ENCODE measurements at regions not wholly inside any gene's neighbourhood (a gene's known extent, or its start where the extent isn't known, plus 50 kb on each side); places are given as distances from the start of the nearest gene placed in this dataset.

DNA sequence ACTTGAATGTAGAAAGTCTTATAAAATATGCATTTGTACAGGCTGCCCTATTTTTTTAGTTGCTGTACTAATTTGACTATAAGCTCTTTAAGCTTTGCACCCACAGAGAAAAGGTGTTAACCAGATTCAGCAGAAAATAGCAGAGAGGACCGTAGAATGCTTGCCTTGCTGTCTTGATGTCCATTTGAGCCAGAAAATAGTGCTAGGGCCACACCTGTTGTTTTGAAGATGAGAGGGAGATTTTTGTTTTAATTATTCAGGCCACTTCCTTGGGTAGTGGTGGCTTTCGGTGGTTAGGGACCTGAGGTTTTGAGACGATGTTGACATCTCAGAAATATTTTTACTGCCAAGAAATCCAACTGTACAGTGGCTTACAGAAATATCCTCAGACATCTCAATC, 196.0 kb downstream of the SPATA31D1 start:
- H3K9me3 ChIP-seq, result no peaks in the 10 kb centered on the region
- H3K4me3 ChIP-seq, result no peak overlapping the region
- no peak for DNase-seq (ENCODE audit: low spot score in 2 of 2)
- no peaks in the 10 kb centered on the region for H3K36me3 ChIP-seq
- H3K27ac ChIP-seq, result no peak overlapping the region
- no peaks in the 10 kb centered on the region for H3K27me3 ChIP-seq
- intact Hi-C loops (cut with DNase I; ENCODE audit: low total_unique reads), result no loop called here
- H3K4me1 ChIP-seq, result no peaks in the 10 kb centered on the region
- TF ChIP-seq POLR2A (IDR thresholded peaks at IDR 0.05) (no peak), POLR2AphosphoS5 (IDR thresholded peaks at IDR 0.05) (no peak)
- TF ChIP-seq, protein P1, sequence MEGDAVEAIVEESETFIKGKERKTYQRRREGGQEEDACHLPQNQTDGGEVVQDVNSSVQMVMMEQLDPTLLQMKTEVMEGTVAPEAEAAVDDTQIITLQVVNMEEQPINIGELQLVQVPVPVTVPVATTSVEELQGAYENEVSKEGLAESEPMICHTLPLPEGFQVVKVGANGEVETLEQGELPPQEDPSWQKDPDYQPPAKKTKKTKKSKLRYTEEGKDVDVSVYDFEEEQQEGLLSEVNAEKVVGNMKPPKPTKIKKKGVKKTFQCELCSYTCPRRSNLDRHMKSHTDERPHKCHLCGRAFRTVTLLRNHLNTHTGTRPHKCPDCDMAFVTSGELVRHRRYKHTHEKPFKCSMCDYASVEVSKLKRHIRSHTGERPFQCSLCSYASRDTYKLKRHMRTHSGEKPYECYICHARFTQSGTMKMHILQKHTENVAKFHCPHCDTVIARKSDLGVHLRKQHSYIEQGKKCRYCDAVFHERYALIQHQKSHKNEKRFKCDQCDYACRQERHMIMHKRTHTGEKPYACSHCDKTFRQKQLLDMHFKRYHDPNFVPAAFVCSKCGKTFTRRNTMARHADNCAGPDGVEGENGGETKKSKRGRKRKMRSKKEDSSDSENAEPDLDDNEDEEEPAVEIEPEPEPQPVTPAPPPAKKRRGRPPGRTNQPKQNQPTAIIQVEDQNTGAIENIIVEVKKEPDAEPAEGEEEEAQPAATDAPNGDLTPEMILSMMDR (IDR thresholded peaks at IDR 0.05), result no peak

DNA sequence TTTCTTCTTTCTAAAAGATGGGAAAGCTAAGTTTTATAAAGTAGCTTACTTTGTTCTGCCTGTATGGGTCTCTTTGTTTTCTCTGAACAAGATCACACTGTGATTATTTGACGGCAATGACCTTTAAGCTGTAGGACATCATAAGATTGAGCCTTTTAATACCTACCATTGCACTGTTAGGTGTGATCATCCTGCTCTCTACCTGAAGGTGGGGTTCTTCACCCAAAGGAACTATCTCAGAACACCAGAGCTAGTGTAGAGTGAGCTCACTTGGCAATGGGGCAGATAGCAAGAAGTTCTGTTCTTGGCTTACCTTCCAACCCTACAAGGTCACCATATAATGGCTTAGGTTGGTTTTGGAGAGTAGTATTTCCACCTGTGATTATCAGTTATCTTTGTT, 200.2 kb downstream of the SPATA31D1 start:
- H3K4me1 ChIP-seq, result no peaks in the 10 kb centered on the region
- no peak for DNase-seq (ENCODE audit: low spot score in 2 of 2)
- no peak overlapping the region for H3K27ac ChIP-seq
- no peaks in the 10 kb centered on the region for H3K36me3 ChIP-seq
- intact Hi-C loops (cut with DNase I; ENCODE audit: low total_unique reads), result no loop called here
- H3K9me3 ChIP-seq, result peaks cover 0 to 2% of the 10 kb centered on the region in 2 donors
- H3K27me3 ChIP-seq, result no peaks in the 10 kb centered on the region
- no peak for TF ChIP-seq POLR2A (IDR thresholded peaks at IDR 0.05)
- TF ChIP-seq, protein P1 (IDR thresholded peaks at IDR 0.05), result no peak
- TF ChIP-seq POLR2AphosphoS5 (IDR thresholded peaks at IDR 0.05), result no peak
- no peak overlapping the region for H3K4me3 ChIP-seq

DNA sequence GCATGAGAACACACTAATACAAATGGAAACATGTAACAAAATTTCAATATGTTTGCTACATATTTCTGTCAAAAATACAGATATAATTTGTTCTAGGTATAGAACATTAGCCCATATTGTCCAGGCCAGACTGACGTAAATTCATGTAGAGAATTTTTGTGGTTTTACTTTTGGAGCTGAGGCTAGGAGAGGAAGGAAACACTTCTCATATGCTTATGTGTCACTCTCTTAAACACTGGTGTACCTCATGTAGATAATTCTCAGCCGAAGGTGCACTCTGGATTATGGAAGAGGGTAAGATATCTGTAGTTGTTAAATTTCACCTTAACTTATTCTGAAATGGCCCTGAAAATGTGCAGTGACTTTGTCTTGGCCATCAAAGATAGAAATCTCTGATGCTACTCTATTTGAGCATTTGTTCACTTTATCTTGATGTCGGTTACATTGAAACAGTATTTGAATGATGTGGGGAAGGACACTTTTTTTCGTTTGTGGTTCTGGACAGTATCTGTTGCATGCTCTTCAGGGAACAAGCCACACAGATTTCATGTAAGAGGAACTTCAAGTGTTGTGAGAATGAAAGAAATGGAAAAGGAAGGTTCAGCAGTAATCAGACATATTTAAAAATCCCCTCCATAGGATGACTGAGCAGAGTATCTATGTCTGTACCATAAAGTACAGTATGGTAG, 202.7 kb downstream of the SPATA31D1 start:
- Histone ChIP-seq H3K27ac (no peak overlapping the region), H3K4me3 (no peak overlapping the region), H3K36me3 (no peaks in the 10 kb centered on the region), H3K4me1 (no peaks in the 10 kb centered on the region), H3K9me3 (peaks cover 0 to 10% of the 10 kb centered on the region in 2 donors), H3K27me3 (no peaks in the 10 kb centered on the region)
- DNase-seq (ENCODE audit: low spot score in 2 of 2), result no peak
- intact Hi-C loops (cut with DNase I; ENCODE audit: low total_unique reads), result no loop called here
- TF ChIP-seq POLR2A (IDR thresholded peaks at IDR 0.05) (no peak), POLR2AphosphoS5 (IDR thresholded peaks at IDR 0.05) (no peak)
- TF ChIP-seq, protein P1 (IDR thresholded peaks at IDR 0.05), result no peak

DNA sequence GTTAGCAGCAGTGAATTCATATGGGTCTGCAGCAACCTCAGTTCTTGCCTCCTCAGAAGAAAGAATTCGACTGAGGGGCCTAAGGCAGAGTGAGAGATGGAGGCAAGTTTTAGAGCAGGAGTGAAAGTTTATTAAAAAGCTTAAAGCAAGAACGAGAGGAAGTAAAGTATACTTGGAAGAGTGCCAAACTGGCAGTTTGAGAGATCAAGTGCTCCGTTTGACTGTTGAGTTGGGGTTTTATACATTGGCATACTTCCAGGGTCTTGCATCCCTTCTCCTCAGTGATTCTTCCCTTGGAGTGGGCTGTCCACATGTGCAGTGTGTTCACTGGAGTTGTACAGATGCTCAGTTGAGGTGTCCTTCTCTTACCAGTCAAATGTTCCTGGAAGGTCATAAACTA, 203.6 kb downstream of the SPATA31D1 start:
- no peaks in the 10 kb centered on the region for H3K36me3 ChIP-seq
- no peak for TF ChIP-seq POLR2A (IDR thresholded peaks at IDR 0.05)
- TF ChIP-seq, protein P1 (IDR thresholded peaks at IDR 0.05), result no peak
- no peak for TF ChIP-seq POLR2AphosphoS5 (IDR thresholded peaks at IDR 0.05)
- peaks cover 0 to 10% of the 10 kb centered on the region in 2 donors for H3K9me3 ChIP-seq
- no peak for DNase-seq (ENCODE audit: low spot score in 2 of 2)
- H3K4me1 ChIP-seq, result no peaks in the 10 kb centered on the region
- no peak overlapping the region for H3K4me3 ChIP-seq
- intact Hi-C loops (cut with DNase I; ENCODE audit: low total_unique reads), result no loop called here
- no peaks in the 10 kb centered on the region for H3K27me3 ChIP-seq
- H3K27ac ChIP-seq, result no peak overlapping the region

DNA sequence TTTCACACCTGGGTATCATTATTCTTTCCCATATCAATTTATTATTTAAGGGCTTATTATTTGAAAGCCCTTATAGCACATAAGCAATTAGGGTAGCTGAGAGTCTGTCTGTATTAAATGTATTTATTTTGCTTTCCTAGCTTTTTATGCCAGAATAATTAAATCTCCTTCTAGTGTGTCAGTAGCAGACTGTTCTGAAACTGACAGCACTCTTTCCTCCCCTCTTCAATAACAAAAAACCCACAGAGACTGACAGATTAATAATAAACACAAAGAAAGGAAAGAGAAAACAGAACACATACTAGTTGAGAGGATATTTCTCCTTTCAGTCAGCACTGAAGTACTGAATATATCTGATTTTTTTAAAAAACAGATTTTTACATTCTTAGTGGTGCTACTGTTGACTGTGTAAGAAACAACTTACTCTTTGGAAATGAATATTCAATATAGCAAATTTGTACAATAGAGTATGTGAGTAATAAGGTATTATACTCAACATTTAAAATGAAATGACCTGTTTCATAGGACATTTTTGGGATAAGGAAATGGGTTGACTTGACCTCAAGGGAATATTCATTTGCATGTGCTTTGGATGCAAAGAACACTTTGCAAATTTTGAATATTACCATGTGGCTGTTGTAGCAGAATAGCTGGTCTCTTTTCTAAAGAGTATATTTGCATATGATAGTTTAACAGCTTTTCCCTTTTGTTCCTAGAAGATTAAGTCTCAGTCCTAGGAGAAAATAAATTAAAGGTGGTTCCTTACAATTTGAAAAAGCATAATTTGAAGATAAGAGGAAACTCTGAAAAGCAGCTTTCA, 208.3 kb downstream of the SPATA31D1 start:
- TF ChIP-seq, protein P1 (IDR thresholded peaks at IDR 0.05), result no peak
- no peak for TF ChIP-seq POLR2A (IDR thresholded peaks at IDR 0.05)
- TF ChIP-seq POLR2AphosphoS5 (IDR thresholded peaks at IDR 0.05), result no peak
- Histone ChIP-seq H3K27ac (no peak overlapping the region), H3K36me3 (no peaks in the 10 kb centered on the region), H3K27me3 (no peaks in the 10 kb centered on the region), H3K4me1 (no peaks in the 10 kb centered on the region), H3K9me3 (peaks cover 0 to 10% of the 10 kb centered on the region in 2 donors), H3K4me3 (no peak overlapping the region)
- no peak for DNase-seq (ENCODE audit: low spot score in 2 of 2)
- intact Hi-C loops (cut with DNase I; ENCODE audit: low total_unique reads), result no loop called here

Measured in breast epithelium (tissue), 4 donors.